Fibroblast of pulmonary artery (primary cell): ENCODE measurements at regions not wholly inside any gene's neighbourhood (a gene's known extent, or its start where the extent isn't known, plus 50 kb on each side); places are given as distances from the start of the nearest gene placed in this dataset.

Source experiments
- DNase-seq: peaks from one replicate; pipeline ENCODE4 v3.0.0-alpha.2; 2010; ENCODE audit warnings: low read depth
- H3K4me3 ChIP-seq: replicated peaks from 2 replicates; pipeline ENCODE4 v1.5.1; 2011; ENCODE audit warnings: low read depth, mild to moderate bottlenecking, control low read depth, low read length, moderate library complexity
- CTCF ChIP-seq: IDR thresholded peaks from 2 replicates; pipeline ENCODE4 v1.5.1; 2011; ENCODE audit warnings: mild to moderate bottlenecking, control low read depth, low read length, inconsistent platforms; ENCODE audit errors: missing control alignments

GRCh38 chr7:132687981-132688383 lies 111.7 kb upstream of the PLXNA4 start:
- TF ChIP-seq CTCF, result no peak
- no peak overlapping the region for H3K4me3 ChIP-seq
- DNase-seq, result no peak

- TF ChIP-seq CTCF, result no peak
- DNase-seq, result no peak
- no peak overlapping the region for H3K4me3 ChIP-seq
Measured at GRCh38 chr7:132687016-132687415, 110.7 kb upstream of the PLXNA4 start.

GRCh38 chr7:132685277-132685676 lies 109.0 kb upstream of the PLXNA4 start:
- no peak for TF ChIP-seq CTCF
- no peak overlapping the region for H3K4me3 ChIP-seq
- no peak for DNase-seq

- DNase-seq, result no peak
Measured at GRCh38 chr7:132683896-132684690, 107.8 kb upstream of the PLXNA4 start.

GRCh38 chr7:132681951-132682350 lies 105.7 kb upstream of the PLXNA4 start:
- no peak for TF ChIP-seq CTCF
- no peak overlapping the region for H3K4me3 ChIP-seq
- no peak for DNase-seq

More at GRCh38 chr7:132683896-132684690, 107.8 kb upstream of the PLXNA4 start:
- no peak overlapping the region for H3K4me3 ChIP-seq
- no peak for TF ChIP-seq CTCF

GRCh38 chr7:132680590-132680989 lies 104.3 kb upstream of the PLXNA4 start:
- no peak for TF ChIP-seq CTCF
- no peak overlapping the region for H3K4me3 ChIP-seq
- no peak for DNase-seq

GRCh38 chr7:132678656-132679055 lies 102.4 kb upstream of the PLXNA4 start:
- DNase-seq, result no peak
- H3K4me3 ChIP-seq, result no peak overlapping the region
- TF ChIP-seq CTCF, result no peak
